Suprapubic skin (tissue), 4 donors: ENCODE measurements at regions not wholly inside any gene's neighbourhood (a gene's known extent, or its start where the extent isn't known, plus 50 kb on each side); places are given as distances from the start of the nearest gene placed in this dataset.

Source experiments
- DNase-seq, 2 donors: peaks; one replicate each; pipeline ENCODE4 v3.0.0-alpha.2; 2019; ENCODE audit warnings: low spot score in 2 of 2
- H3K27ac ChIP-seq: fragments of 200-600 bp; sonication (generic); one replicate; pipeline ENCODE4 v1.5.1; 2019
- H3K27me3 ChIP-seq: fragments of 200-600 bp; sonication (generic); one replicate; pipeline ENCODE4 v1.5.1; 2019
- H3K36me3 ChIP-seq: fragments of 200-600 bp; sonication (generic); one replicate; pipeline ENCODE4 v1.5.1; 2019
- H3K4me1 ChIP-seq: fragments of 200-600 bp; sonication (generic); one replicate; pipeline ENCODE4 v1.5.1; 2019
- H3K4me3 ChIP-seq: fragments of 200-600 bp; sonication (generic); one replicate; pipeline ENCODE4 v1.5.1; 2019; ENCODE audit warnings: mild to moderate bottlenecking
- H3K9me3 ChIP-seq: fragments of 200-600 bp; sonication (generic); one replicate; pipeline ENCODE4 v1.5.1; 2019
- EP300 ChIP-seq: sonication (generic); formaldehyde crosslinking; IDR thresholded peaks from one replicate; pipeline ENCODE4 v1.6.1; 2017; ENCODE audit warnings: antibody characterized with exemption
- POLR2A ChIP-seq, 2 donors: fragments of 450-650 bp; IDR thresholded peaks; one replicate each; pipeline ENCODE4 v1.6.1; 2017; ENCODE audit warnings: antibody characterized with exemption in 2 of 2, mild to moderate bottlenecking in 2 of 2, moderate library complexity in 2 of 2
- POLR2AphosphoS5 ChIP-seq, 3 donors: sonication (generic); formaldehyde crosslinking; IDR thresholded peaks; one replicate each; pipeline ENCODE4 v1.6.1; 2017; ENCODE audit warnings: antibody characterized with exemption in 3 of 3
- WGBS: methylation state at CpG from one replicate; pipeline ENCODE4 v1.1.5; 2018; 5-methylcytosine and 5-hydroxymethylcytosine counted together
- TF ChIP-seq, protein P1 (sequence below), 2 donors: fragments of 200-600 bp in 1 of 2; fragments of 450-650 bp in 1 of 2; sonication (generic) in 1 of 2; IDR thresholded peaks; one replicate each; pipeline ENCODE4 v1.5.1; 2016 to 2019; ENCODE audit warnings: antibody characterized with exemption in 2 of 2, mild to moderate bottlenecking in 1 of 2, moderate library complexity in 1 of 2

DNA sequence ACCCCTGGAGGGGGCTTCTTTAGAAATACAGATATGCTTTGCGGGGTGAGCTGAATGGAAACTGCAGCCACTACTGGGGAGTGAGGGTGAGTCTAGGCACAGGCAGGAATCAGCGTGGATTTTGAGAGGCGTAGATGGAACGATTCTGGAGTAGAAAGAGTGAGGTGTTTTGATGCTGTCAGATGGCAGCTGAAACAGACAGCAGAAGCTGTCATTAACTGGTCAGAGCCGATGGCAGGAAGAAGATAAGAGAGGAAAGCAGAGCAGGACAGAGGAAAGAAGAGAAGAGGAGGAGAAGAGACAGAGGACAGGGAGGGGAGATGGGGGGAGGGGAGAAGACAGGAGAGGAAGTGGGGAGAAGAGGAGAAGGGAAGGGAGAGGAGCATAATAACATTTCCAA, 138.5 kb downstream of the LRIG2 start:
- peaks cover 6% of the 10 kb centered on the region for H3K9me3 ChIP-seq
- H3K27ac ChIP-seq = no peak overlapping the region
- H3K36me3 ChIP-seq = no peaks in the 10 kb centered on the region
- H3K27me3 ChIP-seq = no peaks in the 10 kb centered on the region
- H3K4me1 ChIP-seq = no peaks in the 10 kb centered on the region
- TF ChIP-seq, protein P1, sequence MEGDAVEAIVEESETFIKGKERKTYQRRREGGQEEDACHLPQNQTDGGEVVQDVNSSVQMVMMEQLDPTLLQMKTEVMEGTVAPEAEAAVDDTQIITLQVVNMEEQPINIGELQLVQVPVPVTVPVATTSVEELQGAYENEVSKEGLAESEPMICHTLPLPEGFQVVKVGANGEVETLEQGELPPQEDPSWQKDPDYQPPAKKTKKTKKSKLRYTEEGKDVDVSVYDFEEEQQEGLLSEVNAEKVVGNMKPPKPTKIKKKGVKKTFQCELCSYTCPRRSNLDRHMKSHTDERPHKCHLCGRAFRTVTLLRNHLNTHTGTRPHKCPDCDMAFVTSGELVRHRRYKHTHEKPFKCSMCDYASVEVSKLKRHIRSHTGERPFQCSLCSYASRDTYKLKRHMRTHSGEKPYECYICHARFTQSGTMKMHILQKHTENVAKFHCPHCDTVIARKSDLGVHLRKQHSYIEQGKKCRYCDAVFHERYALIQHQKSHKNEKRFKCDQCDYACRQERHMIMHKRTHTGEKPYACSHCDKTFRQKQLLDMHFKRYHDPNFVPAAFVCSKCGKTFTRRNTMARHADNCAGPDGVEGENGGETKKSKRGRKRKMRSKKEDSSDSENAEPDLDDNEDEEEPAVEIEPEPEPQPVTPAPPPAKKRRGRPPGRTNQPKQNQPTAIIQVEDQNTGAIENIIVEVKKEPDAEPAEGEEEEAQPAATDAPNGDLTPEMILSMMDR (IDR thresholded peaks at IDR 0.05) = no peak
- TF ChIP-seq EP300 (no peak), POLR2A (IDR thresholded peaks at IDR 0.05) (no peak), POLR2AphosphoS5 (IDR thresholded peaks at IDR 0.05) (no peak)
- DNase-seq = no peak
- 61% methylated on average over 5 of the region's 5 CpGs for WGBS
- no peak overlapping the region for H3K4me3 ChIP-seq

- no peaks in the 10 kb centered on the region for H3K4me1 ChIP-seq
- H3K4me3 ChIP-seq = no peak overlapping the region
- H3K9me3 ChIP-seq = peaks cover 6% of the 10 kb centered on the region
- H3K36me3 ChIP-seq = no peaks in the 10 kb centered on the region
- WGBS = 92% methylated on average over 3 of the region's 3 CpGs
- no peak for TF ChIP-seq EP300
- no peak for TF ChIP-seq POLR2AphosphoS5 (IDR thresholded peaks at IDR 0.05)
- TF ChIP-seq, protein P1 (IDR thresholded peaks at IDR 0.05) = no peak
- TF ChIP-seq POLR2A (IDR thresholded peaks at IDR 0.05) = no peak
- DNase-seq = no peak
- no peaks in the 10 kb centered on the region for H3K27me3 ChIP-seq
- no peak overlapping the region for H3K27ac ChIP-seq
Measured at GRCh38 chr1:113215015-113215414, 142.0 kb downstream of the LRIG2 start.

GRCh38 chr1:113216664-113217063, 143.7 kb downstream of the LRIG2 start:
- TF ChIP-seq, protein P1 (IDR thresholded peaks at IDR 0.05) = no peak
- TF ChIP-seq POLR2A (IDR thresholded peaks at IDR 0.05) = no peak
- TF ChIP-seq POLR2AphosphoS5 (IDR thresholded peaks at IDR 0.05) = no peak
- no peak for TF ChIP-seq EP300
- no peak overlapping the region for H3K27ac ChIP-seq
- 86% methylated on average over 3 of the region's 3 CpGs for WGBS
- no peak for DNase-seq
- no peaks in the 10 kb centered on the region for H3K36me3 ChIP-seq
- peaks cover 6% of the 10 kb centered on the region for H3K9me3 ChIP-seq
- no peaks in the 10 kb centered on the region for H3K4me1 ChIP-seq
- no peak overlapping the region for H3K4me3 ChIP-seq
- H3K27me3 ChIP-seq = no peaks in the 10 kb centered on the region

- H3K27me3 ChIP-seq = no peaks in the 10 kb centered on the region
- no peaks in the 10 kb centered on the region for H3K36me3 ChIP-seq
- no peak overlapping the region for H3K27ac ChIP-seq
- WGBS = 63% methylated on average over 7 of the region's 7 CpGs
- H3K9me3 ChIP-seq = peaks cover 6% of the 10 kb centered on the region
- H3K4me1 ChIP-seq = no peaks in the 10 kb centered on the region
- TF ChIP-seq POLR2A (IDR thresholded peaks at IDR 0.05) (no peak), POLR2AphosphoS5 (IDR thresholded peaks at IDR 0.05) (no peak), EP300 (no peak)
- TF ChIP-seq, protein P1 (IDR thresholded peaks at IDR 0.05) = no peak
- H3K4me3 ChIP-seq = no peak overlapping the region
- no peak for DNase-seq
Measured at GRCh38 chr1:113217447-113218208, 144.6 kb downstream of the LRIG2 start.

DNA sequence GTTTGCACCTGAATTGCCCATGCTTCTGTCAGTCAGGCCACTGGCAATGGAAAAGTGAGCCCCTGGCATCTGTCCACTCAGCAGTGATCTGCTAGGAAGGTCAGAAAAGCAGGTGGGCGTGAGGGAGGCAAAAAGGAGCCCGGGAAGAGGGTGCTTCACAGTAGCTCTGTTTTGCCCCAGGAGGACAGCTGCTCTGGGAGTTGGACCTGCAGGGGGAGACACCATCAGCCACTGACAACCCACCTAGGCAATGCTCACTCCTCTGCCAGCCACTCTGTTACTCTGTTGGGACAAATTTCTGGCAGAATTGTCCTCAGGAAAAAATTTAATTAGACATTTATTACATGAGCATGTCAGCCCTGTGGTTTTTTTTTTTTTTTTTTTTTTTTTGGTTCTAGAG, 146.4 kb downstream of the LRIG2 start:
- Histone ChIP-seq H3K4me3 (no peak overlapping the region), H3K36me3 (no peaks in the 10 kb centered on the region), H3K27me3 (no peaks in the 10 kb centered on the region), H3K9me3 (peaks cover 6% of the 10 kb centered on the region), H3K27ac (no peak overlapping the region), H3K4me1 (no peaks in the 10 kb centered on the region)
- TF ChIP-seq EP300 (no peak), POLR2AphosphoS5 (IDR thresholded peaks at IDR 0.05) (no peak), POLR2A (IDR thresholded peaks at IDR 0.05) (no peak)
- TF ChIP-seq, protein P1 (IDR thresholded peaks at IDR 0.05) = no peak
- WGBS = 71% methylated on average over 2 of the region's 2 CpGs
- DNase-seq = no peak
